ENCODE measurements at regions not wholly inside any gene's neighbourhood (a gene's known extent, or its start where the extent isn't known, plus 50 kb on each side); places are given as distances from the start of the nearest gene placed in this dataset.

- no peak for DNase-seq
- Histone ChIP-seq H3K4me1 (ENCODE audit: control insufficient read depth in 1 of 2, insufficient read depth in 2 of 2, low read length in 2 of 2) (no peaks in the 10 kb centered on the region), H3K27me3 (ENCODE audit: control insufficient read depth in 2 of 2, insufficient read depth in 2 of 2, low read length in 2 of 2) (no peaks in the 10 kb centered on the region), H2AFZ (ENCODE audit: insufficient read depth, low read depth, low read length, poor library complexity, severe bottlenecking) (no peak overlapping the region), H3K36me3 (replicated peaks in 1 of 2; ENCODE audit: control insufficient read depth in 1 of 2, insufficient read depth in 2 of 2, low read length in 2 of 2) (no peaks in the 10 kb centered on the region), H3K9ac (ENCODE audit: insufficient read depth, low read length, poor library complexity, severe bottlenecking) (no peak overlapping the region), H4K20me1 (ENCODE audit: insufficient read depth, low read length) (no peaks in the 10 kb centered on the region), H3K9me3 (replicated peaks in 1 of 2; ENCODE audit: control insufficient read depth in 1 of 2, insufficient read depth in 1 of 2, low read length in 2 of 2) (peaks cover 7 to 16% of the 10 kb centered on the region in 2 donors), H3K4me2 (replicated peaks; ENCODE audit: extremely low read depth, low read length, poor library complexity, severe bottlenecking) (no peak overlapping the region), H3K4me3 (replicated peaks in 1 of 3; ENCODE audit: low read depth in 2 of 3, low read length in 3 of 3) (no peak overlapping the region), H3K79me2 (ENCODE audit: insufficient read depth, low read length) (no peaks in the 10 kb centered on the region), H3K27ac (ENCODE audit: low read depth in 1 of 2, low read length in 2 of 2) (no peak overlapping the region)
- Mint-ChIP-seq H3K4me1 (no peaks in the 10 kb centered on the region), H3K27ac (no peak overlapping the region), H3K9me3 (peaks cover 2 to 9% (median 8%) of the 10 kb centered on the region in 7 donors), H3K4me3 (no peak overlapping the region), H3K27me3 (ENCODE audit: low read depth in 3 of 3) (peaks cover 0 to 1% (median 0%) of the 10 kb centered on the region in 3 donors), H3K36me3 (no peaks in the 10 kb centered on the region)
- TF ChIP-seq CTCF (IDR thresholded peaks at IDR 0.05): no peak
- intact Hi-C loops (cut with micrococcal nuclease): no loop called here
- no CpG with 5 or more reads among the region's 3 CpGs for WGBS (ENCODE audit: insufficient coverage)
Measured at GRCh38 chr4:19982556-19982955, 269.1 kb upstream of the SLIT2 start.

- Mint-ChIP-seq H3K4me1 (no peaks in the 10 kb centered on the region), H3K4me3 (no peak overlapping the region), H3K27me3 (ENCODE audit: low read depth in 3 of 3) (peaks cover 0 to 1% (median 1%) of the 10 kb centered on the region in 3 donors), H3K9me3 (peaks cover under 1 to 18% (median 11%) of the 10 kb centered on the region in 7 donors), H3K27ac (no peak overlapping the region), H3K36me3 (no peaks in the 10 kb centered on the region)
- no peak for TF ChIP-seq CTCF (IDR thresholded peaks at IDR 0.05)
- no peak overlapping the region for H2AFZ ChIP-seq (ENCODE audit: insufficient read depth, low read depth, low read length, poor library complexity, severe bottlenecking)
- no peak overlapping the region for H3K4me2 ChIP-seq (replicated peaks; ENCODE audit: extremely low read depth, low read length, poor library complexity, severe bottlenecking)
- no peak overlapping the region for H3K9ac ChIP-seq (ENCODE audit: insufficient read depth, low read length, poor library complexity, severe bottlenecking)
- H3K27ac ChIP-seq (ENCODE audit: low read depth in 1 of 2, low read length in 2 of 2): no peak overlapping the region
- no CpG with 5 or more reads among the region's 1 CpG for WGBS (ENCODE audit: insufficient coverage)
- DNase-seq: no peak
- H3K79me2 ChIP-seq (ENCODE audit: insufficient read depth, low read length): no peaks in the 10 kb centered on the region
- H3K27me3 ChIP-seq (ENCODE audit: control insufficient read depth in 2 of 2, insufficient read depth in 2 of 2, low read length in 2 of 2): no peaks in the 10 kb centered on the region
- H3K4me1 ChIP-seq (ENCODE audit: control insufficient read depth in 1 of 2, insufficient read depth in 2 of 2, low read length in 2 of 2): no peaks in the 10 kb centered on the region
- no peaks in the 10 kb centered on the region for H3K36me3 ChIP-seq (replicated peaks in 1 of 2; ENCODE audit: control insufficient read depth in 1 of 2, insufficient read depth in 2 of 2, low read length in 2 of 2)
- H3K4me3 ChIP-seq (replicated peaks in 1 of 3; ENCODE audit: low read depth in 2 of 3, low read length in 3 of 3): no peak overlapping the region
- intact Hi-C loops (cut with micrococcal nuclease): no loop called here
- no peaks in the 10 kb centered on the region for H4K20me1 ChIP-seq (ENCODE audit: insufficient read depth, low read length)
- peaks cover 7 to 12% of the 10 kb centered on the region in 2 donors for H3K9me3 ChIP-seq (replicated peaks in 1 of 2; ENCODE audit: control insufficient read depth in 1 of 2, insufficient read depth in 1 of 2, low read length in 2 of 2)
Measured at GRCh38 chr4:19971829-19972228, 279.9 kb upstream of the SLIT2 start.
